Mesenchymal stem cell (in vitro differentiated cells and primary cell): ENCODE measurements at regions not wholly inside any gene's neighbourhood (a gene's known extent, or its start where the extent isn't known, plus 50 kb on each side); places are given as distances from the start of the nearest gene placed in this dataset.

ENCODE experiments used
- DNase-seq: peaks from one replicate; pipeline ENCODE4 v3.0.0-alpha.2; 2013
- H2AFZ ChIP-seq: one replicate; pipeline ENCODE4 v1.6.1; 2013; ENCODE audit warnings: low read depth, mild to moderate bottlenecking, control low read depth, inconsistent platforms, low read length, moderate library complexity
- H2AK5ac ChIP-seq: 2 replicates; pipeline ENCODE4 v1.6.1; 2013; ENCODE audit warnings: low read length, moderate library complexity, mild to moderate bottlenecking, inconsistent platforms; ENCODE audit not compliant: severe bottlenecking
- H2BK120ac ChIP-seq: one replicate; pipeline ENCODE4 v1.6.1; 2013; ENCODE audit warnings: low read depth, mild to moderate bottlenecking, inconsistent platforms, low read length, moderate library complexity
- H2BK12ac ChIP-seq, 2 experiments: one replicate each; pipeline ENCODE4 v1.6.1; 2013; ENCODE audit warnings: inconsistent platforms in 2 of 2, low read length in 2 of 2, mild to moderate bottlenecking in 2 of 2, moderate library complexity in 2 of 2, control low read depth in 1 of 2
- H2BK15ac ChIP-seq: one replicate; pipeline ENCODE4 v1.6.1; 2013; ENCODE audit warnings: mild to moderate bottlenecking, low read depth, inconsistent platforms; ENCODE audit not compliant: poor library complexity, severe bottlenecking
- H2BK5ac ChIP-seq: 2 replicates; pipeline ENCODE4 v1.6.1; 2013; ENCODE audit warnings: low read depth, mild to moderate bottlenecking, low read length, control low read depth, inconsistent platforms; ENCODE audit not compliant: poor library complexity, severe bottlenecking
- H3K14ac ChIP-seq, 2 experiments: one replicate each; pipeline ENCODE4 v1.6.1; 2013; ENCODE audit warnings: inconsistent platforms in 2 of 2, low read length in 2 of 2, control low read depth in 1 of 2, mild to moderate bottlenecking in 1 of 2, moderate library complexity in 1 of 2
- H3K18ac ChIP-seq, 2 experiments: one replicate each; pipeline ENCODE4 v1.6.1; 2013; ENCODE audit warnings: inconsistent platforms in 2 of 2, low read length in 2 of 2, control low read depth in 1 of 2, low read depth in 1 of 2, mild to moderate bottlenecking in 1 of 2
- H3K23ac ChIP-seq, 2 experiments: one replicate each; pipeline ENCODE4 v1.6.1; 2013; ENCODE audit warnings: inconsistent platforms in 2 of 2, low read length in 2 of 2, mild to moderate bottlenecking in 2 of 2, moderate library complexity in 2 of 2, control low read depth in 1 of 2
- H3K27ac ChIP-seq: 2 replicates; pipeline ENCODE4 v1.5.1; 2013; ENCODE audit warnings: mild to moderate bottlenecking, moderate library complexity, low read length, control low read depth, inconsistent platforms; ENCODE audit not compliant: poor library complexity, severe bottlenecking
- H3K27me3 ChIP-seq, 2 experiments: 2 replicates each; pipeline versions ENCODE4 v1.6.1 to v1.7.0; 2013; ENCODE audit warnings: low read length in 2 of 2, mild to moderate bottlenecking in 2 of 2, moderate library complexity in 2 of 2, control low read depth in 1 of 2, inconsistent platforms in 1 of 2; ENCODE audit not compliant: control insufficient read depth in 1 of 2, insufficient read depth in 1 of 2
- H3K36me3 ChIP-seq, 2 experiments: 2 replicates each; pipeline versions ENCODE4 v1.6.1 to v1.7.0; 2013; ENCODE audit warnings: low read length in 2 of 2, control low read depth in 1 of 2, inconsistent platforms in 1 of 2, low read depth in 1 of 2, mild to moderate bottlenecking in 1 of 2; ENCODE audit not compliant: insufficient read depth in 2 of 2, control insufficient read depth in 1 of 2
- H3K4ac ChIP-seq, 2 experiments: one replicate each; pipeline ENCODE4 v1.6.1; 2013; ENCODE audit warnings: inconsistent platforms in 2 of 2, low read length in 2 of 2, mild to moderate bottlenecking in 2 of 2, moderate library complexity in 2 of 2, control low read depth in 1 of 2, low read depth in 1 of 2
- H3K4me1 ChIP-seq: 2 replicates; pipeline ENCODE4 v1.6.1; 2013; ENCODE audit warnings: low read depth, low read length, control low read depth; ENCODE audit not compliant: control insufficient read depth, insufficient read depth
- H3K4me2 ChIP-seq: 2 replicates; pipeline ENCODE4 v1.6.1; 2013; ENCODE audit warnings: low read length, mild to moderate bottlenecking, inconsistent platforms; ENCODE audit not compliant: poor library complexity, severe bottlenecking
- H3K4me3 ChIP-seq, 2 experiments: 2 replicates each; pipeline versions ENCODE4 v1.5.1 to v1.7.0; 2013; ENCODE audit warnings: low read length in 2 of 2, mild to moderate bottlenecking in 2 of 2, control low read depth in 1 of 2, low read depth in 1 of 2; ENCODE audit not compliant: insufficient read depth in 1 of 2
- H3K79me1 ChIP-seq: replicated peaks from 2 replicates; pipeline ENCODE4 v1.6.1; 2013; ENCODE audit warnings: mild to moderate bottlenecking, control low read depth, low read length, inconsistent platforms; ENCODE audit not compliant: poor library complexity, severe bottlenecking
- H3K9ac ChIP-seq: 2 replicates; pipeline ENCODE4 v1.7.0; 2013; ENCODE audit warnings: mild to moderate bottlenecking, low read length, moderate library complexity
- H3K9me3 ChIP-seq: 2 replicates; pipeline ENCODE4 v1.7.0; 2013; ENCODE audit warnings: mild to moderate bottlenecking, low read length; ENCODE audit not compliant: control insufficient read depth
- H4K8ac ChIP-seq: one replicate; pipeline ENCODE4 v1.6.1; 2013; ENCODE audit warnings: inconsistent platforms, mild to moderate bottlenecking, low read length, moderate library complexity
- H4K91ac ChIP-seq: one replicate; pipeline ENCODE4 v1.6.1; 2013; ENCODE audit warnings: mild to moderate bottlenecking, low read length, inconsistent platforms
- WGBS: methylation state at CpG from one replicate; pipeline ENCODE4 v1.1.7; 2013; ENCODE audit warnings: mixed read lengths; 5-methylcytosine and 5-hydroxymethylcytosine counted together

- no peak overlapping the region for H2BK12ac ChIP-seq
- H3K36me3 ChIP-seq, result no peaks in the 10 kb centered on the region
- H4K8ac ChIP-seq, result peak overlapping the region; percentile 46
- H3K9ac ChIP-seq, result no peak overlapping the region
- H3K4me1 ChIP-seq, result no peaks in the 10 kb centered on the region
- no peak for DNase-seq
- no peak overlapping the region for H2BK5ac ChIP-seq
- no peak overlapping the region for H2BK120ac ChIP-seq
- H2AK5ac ChIP-seq, result no peak overlapping the region
- no peaks in the 10 kb centered on the region for H3K9me3 ChIP-seq
- no peak overlapping the region for H3K23ac ChIP-seq
- H3K4me2 ChIP-seq, result no peak overlapping the region
- H4K91ac ChIP-seq, result no peak overlapping the region
- 81% methylated on average over 15 of the region's 15 CpGs for WGBS
- peaks cover 12 to 38% of the 10 kb centered on the region in 2 experiments for H3K27me3 ChIP-seq
- no peak overlapping the region for H2AFZ ChIP-seq
- H2BK15ac ChIP-seq, result no peak overlapping the region
- no peak overlapping the region for H3K4ac ChIP-seq
- H3K14ac ChIP-seq, result no peak overlapping the region
- H3K4me3 ChIP-seq, result no peak overlapping the region
- H3K27ac ChIP-seq, result no peak overlapping the region
- H3K18ac ChIP-seq, result no peak overlapping the region
- no peaks in the 10 kb centered on the region for H3K79me1 ChIP-seq
Observed at GRCh38 chr12:96130396-96131059, 63.6 kb upstream of the ELK3 start.

DNA sequence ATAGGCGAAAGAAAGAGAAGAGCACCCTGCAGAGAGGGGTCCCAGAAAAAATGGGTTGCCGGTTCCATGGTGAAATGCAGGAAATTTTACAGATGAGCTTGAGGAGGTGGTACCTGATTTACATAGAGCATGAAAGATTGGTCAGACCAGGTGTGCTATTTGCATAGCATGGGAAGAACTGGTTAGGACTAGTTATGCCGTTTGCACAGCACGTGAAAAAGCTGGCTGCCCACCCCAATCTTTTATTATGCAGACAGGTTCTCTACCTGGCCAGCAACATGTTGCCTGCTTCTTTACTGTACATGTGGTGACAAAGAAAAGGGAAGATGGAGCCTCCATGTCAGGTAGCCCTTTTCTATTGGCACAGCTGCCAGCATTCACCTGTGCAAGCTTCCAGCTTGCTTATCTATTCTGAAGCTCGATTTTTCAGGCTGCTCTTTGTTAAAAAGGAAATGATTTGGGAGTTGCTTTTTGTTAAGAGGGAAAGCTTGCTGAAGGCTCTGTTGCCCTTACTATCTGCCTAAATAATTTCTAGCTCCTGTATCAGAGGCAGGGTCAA lies 62.9 kb upstream of the ELK3 start:
- no peak overlapping the region for H3K4ac ChIP-seq
- no peak overlapping the region for H4K8ac ChIP-seq
- 79% methylated on average over 5 of the region's 5 CpGs for WGBS
- H2BK12ac ChIP-seq, result no peak overlapping the region
- H2BK120ac ChIP-seq, result no peak overlapping the region
- no peaks in the 10 kb centered on the region for H3K9me3 ChIP-seq
- H3K4me1 ChIP-seq, result peaks cover 2% of the 10 kb centered on the region
- H3K4me2 ChIP-seq, result no peak overlapping the region
- no peak overlapping the region for H3K14ac ChIP-seq
- H3K9ac ChIP-seq, result no peak overlapping the region
- no peak overlapping the region for H2BK5ac ChIP-seq
- H2BK15ac ChIP-seq, result no peak overlapping the region
- DNase-seq, result no peak
- H3K23ac ChIP-seq, result no peak overlapping the region
- no peak overlapping the region for H2AFZ ChIP-seq
- no peak overlapping the region for H3K4me3 ChIP-seq
- no peak overlapping the region for H3K27ac ChIP-seq
- H2AK5ac ChIP-seq, result no peak overlapping the region
- no peaks in the 10 kb centered on the region for H3K79me1 ChIP-seq
- H3K18ac ChIP-seq, result no peak overlapping the region
- no peaks in the 10 kb centered on the region for H3K36me3 ChIP-seq
- H4K91ac ChIP-seq, result no peak overlapping the region
- H3K27me3 ChIP-seq, result peaks cover 12 to 38% of the 10 kb centered on the region in 2 experiments

GRCh38 chr12:96132819-96133218 lies 61.4 kb upstream of the ELK3 start:
- H2BK5ac ChIP-seq, result no peak overlapping the region
- no peak overlapping the region for H2AFZ ChIP-seq
- no peak overlapping the region for H3K23ac ChIP-seq
- no peaks in the 10 kb centered on the region for H3K79me1 ChIP-seq
- no peak overlapping the region for H3K4me3 ChIP-seq
- no peak overlapping the region for H2BK15ac ChIP-seq
- H4K8ac ChIP-seq, result no peak overlapping the region
- H3K27ac ChIP-seq, result no peak overlapping the region
- no peak overlapping the region for H2BK12ac ChIP-seq
- DNase-seq, result no peak
- no peak overlapping the region for H4K91ac ChIP-seq
- 100% methylated on average over 1 of the region's 4 CpGs for WGBS
- no peak overlapping the region for H3K14ac ChIP-seq
- no peaks in the 10 kb centered on the region for H3K9me3 ChIP-seq
- peaks cover 4% of the 10 kb centered on the region for H3K4me1 ChIP-seq
- peaks cover 12 to 38% of the 10 kb centered on the region in 2 experiments for H3K27me3 ChIP-seq
- H2AK5ac ChIP-seq, result no peak overlapping the region
- H3K9ac ChIP-seq, result no peak overlapping the region
- H3K4me2 ChIP-seq, result no peak overlapping the region
- H3K36me3 ChIP-seq, result no peaks in the 10 kb centered on the region
- H3K4ac ChIP-seq, result no peak overlapping the region
- H3K18ac ChIP-seq, result no peak overlapping the region
- no peak overlapping the region for H2BK120ac ChIP-seq

DNA sequence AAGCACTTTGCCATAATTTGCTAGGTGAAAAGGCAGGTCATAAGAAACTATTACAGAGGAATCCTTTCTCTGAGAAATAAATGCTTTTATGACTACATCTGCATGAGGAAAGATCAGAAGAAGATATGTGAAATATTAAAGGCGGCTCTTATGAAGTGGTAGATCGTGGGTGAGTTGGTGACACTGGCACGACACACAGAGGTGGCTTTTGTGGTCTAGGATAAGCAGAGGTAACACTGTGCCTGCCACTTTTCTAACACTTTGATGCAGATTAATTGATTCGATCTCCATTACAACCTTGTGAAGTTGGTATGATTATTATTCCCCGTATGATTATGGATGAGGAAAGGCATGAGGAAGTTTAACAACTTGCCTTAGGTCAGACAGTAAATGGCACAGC lies 60.0 kb upstream of the ELK3 start:
- H2BK5ac ChIP-seq, result no peak overlapping the region
- H3K14ac ChIP-seq, result no peak overlapping the region
- no peak overlapping the region for H4K8ac ChIP-seq
- no peak overlapping the region for H3K18ac ChIP-seq
- H3K9me3 ChIP-seq, result no peaks in the 10 kb centered on the region
- WGBS, result 99% methylated on average over 5 of the region's 5 CpGs
- peaks cover 12 to 37% of the 10 kb centered on the region in 2 experiments for H3K27me3 ChIP-seq
- peaks cover 4% of the 10 kb centered on the region for H3K4me1 ChIP-seq
- H2BK15ac ChIP-seq, result no peak overlapping the region
- H2AFZ ChIP-seq, result no peak overlapping the region
- no peak overlapping the region for H3K4me2 ChIP-seq
- DNase-seq, result no peak
- no peaks in the 10 kb centered on the region for H3K36me3 ChIP-seq
- H3K27ac ChIP-seq, result no peak overlapping the region
- H3K23ac ChIP-seq, result no peak overlapping the region
- H3K4ac ChIP-seq, result no peak overlapping the region
- H3K4me3 ChIP-seq, result no peak overlapping the region
- H2BK12ac ChIP-seq, result no peak overlapping the region
- H2AK5ac ChIP-seq, result no peak overlapping the region
- H4K91ac ChIP-seq, result no peak overlapping the region
- H3K9ac ChIP-seq, result no peak overlapping the region
- H3K79me1 ChIP-seq, result no peaks in the 10 kb centered on the region
- H2BK120ac ChIP-seq, result no peak overlapping the region
